Suprapubic skin (tissue), 4 donors: ENCODE measurements at regions not wholly inside any gene's neighbourhood (a gene's known extent, or its start where the extent isn't known, plus 50 kb on each side); places are given as distances from the start of the nearest gene placed in this dataset.

Source experiments
- DNase-seq, 2 donors: peaks; one replicate each; pipeline ENCODE4 v3.0.0-alpha.2; 2019; ENCODE audit warnings: low spot score in 2 of 2
- H3K27ac ChIP-seq: fragments of 200-600 bp; sonication (generic); one replicate; pipeline ENCODE4 v1.5.1; 2019
- H3K27me3 ChIP-seq: fragments of 200-600 bp; sonication (generic); one replicate; pipeline ENCODE4 v1.5.1; 2019
- H3K36me3 ChIP-seq: fragments of 200-600 bp; sonication (generic); one replicate; pipeline ENCODE4 v1.5.1; 2019
- H3K4me1 ChIP-seq: fragments of 200-600 bp; sonication (generic); one replicate; pipeline ENCODE4 v1.5.1; 2019
- H3K4me3 ChIP-seq: fragments of 200-600 bp; sonication (generic); one replicate; pipeline ENCODE4 v1.5.1; 2019; ENCODE audit warnings: mild to moderate bottlenecking
- H3K9me3 ChIP-seq: fragments of 200-600 bp; sonication (generic); one replicate; pipeline ENCODE4 v1.5.1; 2019
- CTCF ChIP-seq, 2 donors: fragments of 200-600 bp in 1 of 2; fragments of 450-650 bp in 1 of 2; sonication (generic) in 1 of 2; IDR thresholded peaks; one replicate each; pipeline ENCODE4 v1.5.1; 2016 to 2019; ENCODE audit warnings: antibody characterized with exemption in 2 of 2, mild to moderate bottlenecking in 1 of 2, moderate library complexity in 1 of 2
- EP300 ChIP-seq: sonication (generic); formaldehyde crosslinking; IDR thresholded peaks from one replicate; pipeline ENCODE4 v1.6.1; 2017; ENCODE audit warnings: antibody characterized with exemption
- POLR2A ChIP-seq, 2 donors: fragments of 450-650 bp; IDR thresholded peaks; one replicate each; pipeline ENCODE4 v1.6.1; 2017; ENCODE audit warnings: antibody characterized with exemption in 2 of 2, mild to moderate bottlenecking in 2 of 2, moderate library complexity in 2 of 2
- POLR2AphosphoS5 ChIP-seq, 3 donors: sonication (generic); formaldehyde crosslinking; IDR thresholded peaks; one replicate each; pipeline ENCODE4 v1.6.1; 2017; ENCODE audit warnings: antibody characterized with exemption in 3 of 3
- WGBS: methylation state at CpG from one replicate; pipeline ENCODE4 v1.1.5; 2018; 5-methylcytosine and 5-hydroxymethylcytosine counted together

DNA sequence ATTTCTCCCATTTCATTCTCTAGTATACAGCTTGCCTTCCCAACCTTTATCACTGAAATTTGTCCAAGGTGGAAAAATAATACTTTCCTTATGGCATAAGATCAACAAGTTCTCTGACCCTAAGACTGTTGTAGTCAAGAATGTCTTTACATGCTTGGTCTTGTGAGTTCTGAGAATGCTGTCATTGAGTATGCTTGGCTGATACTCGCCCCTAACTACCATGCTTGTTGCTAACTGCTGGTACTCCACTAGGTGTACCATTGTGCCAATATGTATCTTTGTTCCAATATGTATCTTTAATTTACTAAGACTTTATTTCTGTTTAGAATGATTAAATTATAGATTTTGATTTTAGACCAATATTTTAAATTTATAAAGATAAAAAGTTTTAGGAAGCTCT is 796.4 kb downstream of the PCDH7 start:
- DNase-seq: no peak
- no peak for TF ChIP-seq POLR2AphosphoS5 (IDR thresholded peaks at IDR 0.05)
- no peak for TF ChIP-seq POLR2A (IDR thresholded peaks at IDR 0.05)
- no peak for TF ChIP-seq EP300
- no peak for TF ChIP-seq CTCF (IDR thresholded peaks at IDR 0.05)
- no peaks in the 10 kb centered on the region for H3K4me1 ChIP-seq
- no peaks in the 10 kb centered on the region for H3K36me3 ChIP-seq
- no peak overlapping the region for H3K27ac ChIP-seq
- no peaks in the 10 kb centered on the region for H3K27me3 ChIP-seq
- H3K9me3 ChIP-seq: no peaks in the 10 kb centered on the region
- no peak overlapping the region for H3K4me3 ChIP-seq
- WGBS: 57% methylated on average over 1 of the region's 1 CpG

- H3K27ac ChIP-seq: no peak overlapping the region
- no peak for TF ChIP-seq POLR2AphosphoS5 (IDR thresholded peaks at IDR 0.05)
- no peak for TF ChIP-seq CTCF (IDR thresholded peaks at IDR 0.05)
- no peak for TF ChIP-seq EP300
- no peak for TF ChIP-seq POLR2A (IDR thresholded peaks at IDR 0.05)
- DNase-seq: no peak
- no peaks in the 10 kb centered on the region for H3K9me3 ChIP-seq
- H3K4me3 ChIP-seq: no peak overlapping the region
- H3K27me3 ChIP-seq: no peaks in the 10 kb centered on the region
- WGBS: 54% methylated on average over 3 of the region's 3 CpGs
- no peaks in the 10 kb centered on the region for H3K36me3 ChIP-seq
- no peaks in the 10 kb centered on the region for H3K4me1 ChIP-seq
Measured at GRCh38 chr4:31518796-31519250, 798.7 kb downstream of the PCDH7 start.

DNA sequence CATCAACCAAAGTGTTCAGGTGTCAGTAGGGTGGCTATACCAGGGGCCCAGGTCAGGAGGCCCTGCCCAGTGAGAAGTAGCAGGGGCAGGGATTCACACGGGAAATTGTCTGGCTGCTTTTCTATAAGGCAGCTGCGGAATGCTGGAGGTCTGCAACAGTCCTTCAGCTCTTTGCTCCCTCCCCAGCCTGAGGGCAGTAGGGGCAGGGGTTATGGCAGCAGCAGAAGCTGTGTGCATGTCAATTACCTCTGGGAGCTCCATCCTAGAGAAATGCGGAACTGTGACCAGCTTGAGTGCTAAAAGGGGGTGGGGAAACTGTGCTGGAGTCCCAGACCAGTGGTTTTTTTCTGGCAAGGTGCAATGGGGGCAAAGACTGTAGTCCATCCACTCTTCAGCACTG is 810.4 kb downstream of the PCDH7 start:
- no peaks in the 10 kb centered on the region for H3K27me3 ChIP-seq
- H3K27ac ChIP-seq: no peak overlapping the region
- no peaks in the 10 kb centered on the region for H3K36me3 ChIP-seq
- 76% methylated on average over 3 of the region's 3 CpGs for WGBS
- no peak for DNase-seq
- H3K4me1 ChIP-seq: no peaks in the 10 kb centered on the region
- TF ChIP-seq POLR2AphosphoS5 (IDR thresholded peaks at IDR 0.05): no peak
- TF ChIP-seq CTCF (IDR thresholded peaks at IDR 0.05): no peak
- no peak for TF ChIP-seq POLR2A (IDR thresholded peaks at IDR 0.05)
- no peak for TF ChIP-seq EP300
- no peak overlapping the region for H3K4me3 ChIP-seq
- no peaks in the 10 kb centered on the region for H3K9me3 ChIP-seq

GRCh38 chr4:31538877-31539276 is 818.7 kb downstream of the PCDH7 start:
- Histone ChIP-seq H3K27me3 (no peaks in the 10 kb centered on the region), H3K36me3 (no peaks in the 10 kb centered on the region), H3K4me3 (no peak overlapping the region), H3K27ac (no peak overlapping the region), H3K9me3 (no peaks in the 10 kb centered on the region), H3K4me1 (no peaks in the 10 kb centered on the region)
- DNase-seq: no peak
- TF ChIP-seq POLR2A (IDR thresholded peaks at IDR 0.05) (no peak), POLR2AphosphoS5 (IDR thresholded peaks at IDR 0.05) (no peak), CTCF (IDR thresholded peaks at IDR 0.05) (no peak), EP300 (no peak)

DNA sequence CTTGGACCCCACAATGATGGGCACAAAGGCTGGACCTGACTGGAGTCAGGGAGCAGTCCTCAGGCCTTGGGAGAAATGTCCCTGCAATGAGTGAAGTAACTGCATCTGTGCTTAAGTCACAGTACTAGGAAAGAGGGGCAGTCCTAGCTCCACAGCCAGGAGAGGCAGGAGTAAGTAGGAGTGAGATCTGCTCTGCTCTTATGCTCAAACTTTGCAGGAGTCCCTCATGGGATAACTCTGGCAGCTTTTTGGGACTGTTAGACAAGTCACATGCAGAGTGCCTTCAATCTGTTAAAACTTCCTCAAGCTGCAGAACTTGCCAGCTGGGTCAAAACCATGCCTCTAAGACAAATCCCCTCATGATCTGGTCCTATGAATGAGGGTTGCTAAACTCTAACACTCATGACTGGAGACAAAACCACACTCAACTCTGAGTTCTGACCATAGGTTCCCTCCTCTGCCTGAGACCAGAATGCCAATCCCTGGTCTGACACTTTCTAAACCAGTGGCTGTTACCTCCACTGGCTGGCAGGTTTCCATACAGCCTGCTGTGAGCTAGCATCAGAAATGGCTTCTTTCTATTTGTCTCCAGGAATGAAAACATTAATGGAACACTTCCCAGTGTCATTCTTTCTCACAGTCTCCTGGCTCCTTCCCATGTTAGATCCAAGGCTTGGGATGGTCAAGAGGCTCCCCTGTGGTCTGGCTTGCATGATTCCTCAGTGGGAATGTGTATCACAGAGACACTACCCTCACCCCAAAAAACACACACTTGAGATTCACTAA is 819.3 kb downstream of the PCDH7 start:
- no peaks in the 10 kb centered on the region for H3K27me3 ChIP-seq
- H3K4me1 ChIP-seq: no peaks in the 10 kb centered on the region
- no peak for DNase-seq
- no peak for TF ChIP-seq EP300
- TF ChIP-seq CTCF (IDR thresholded peaks at IDR 0.05): no peak
- TF ChIP-seq POLR2AphosphoS5 (IDR thresholded peaks at IDR 0.05): no peak
- TF ChIP-seq POLR2A (IDR thresholded peaks at IDR 0.05): no peak
- no peaks in the 10 kb centered on the region for H3K36me3 ChIP-seq
- no peak overlapping the region for H3K4me3 ChIP-seq
- H3K9me3 ChIP-seq: no peaks in the 10 kb centered on the region
- H3K27ac ChIP-seq: no peak overlapping the region
